ENCODE measurements at regions not wholly inside any gene's neighbourhood (a gene's known extent, or its start where the extent isn't known, plus 50 kb on each side); places are given as distances from the start of the nearest gene placed in this dataset.

DNA sequence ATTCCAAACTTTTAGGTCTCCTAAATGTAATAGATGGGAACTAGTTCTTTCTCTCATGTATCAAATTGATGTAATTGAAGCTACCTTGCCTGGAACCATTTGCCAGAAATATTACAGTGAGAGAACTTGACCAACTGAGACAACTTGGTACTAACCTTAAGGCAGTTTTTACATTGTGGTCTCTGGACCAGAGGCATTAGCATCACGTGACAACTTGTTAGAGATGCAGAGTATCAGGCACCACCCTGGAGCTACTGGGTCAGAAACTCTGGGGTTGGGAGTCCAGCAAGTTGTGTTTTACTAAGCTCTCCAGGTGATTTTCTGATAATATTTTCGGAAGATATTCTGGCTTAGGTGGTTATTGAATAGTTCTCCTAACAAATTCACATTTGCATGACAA, 982.1 kb upstream of the SLC35B3 start:
- Histone ChIP-seq H4K20me1 (ENCODE audit: insufficient read depth) (no peaks in the 10 kb centered on the region), H3K79me2 (ENCODE audit: insufficient read depth, low read length) (no peaks in the 10 kb centered on the region), H3K4me3 (replicated peaks in 1 of 2; ENCODE audit: low read depth in 1 of 2, low read length in 2 of 2) (no peak overlapping the region), H3K27me3 (ENCODE audit: insufficient read depth, low read length) (no peaks in the 10 kb centered on the region), H3K9me2 (ENCODE audit: insufficient read depth) (no peaks in the 10 kb centered on the region), H3K27ac (ENCODE audit: low read depth, low read length) (no peak overlapping the region), H3K9me3 (ENCODE audit: control insufficient read depth in 1 of 2, insufficient read depth in 1 of 2, low read depth in 1 of 2, low read length in 2 of 2) (no peaks in the 10 kb centered on the region), H2AFZ (ENCODE audit: low read depth, low read length, poor library complexity, severe bottlenecking) (no peak overlapping the region), H3K36me3 (ENCODE audit: control insufficient read depth in 1 of 2, insufficient read depth in 2 of 2, low read length in 2 of 2) (no peaks in the 10 kb centered on the region), H3K4me2 (ENCODE audit: low read length) (no peak overlapping the region), H3K9ac (ENCODE audit: low read length) (no peak overlapping the region), H3K4me1 (ENCODE audit: control insufficient read depth in 1 of 2, insufficient read depth in 2 of 2, low read length in 2 of 2) (no peaks in the 10 kb centered on the region)
- intact Hi-C loops (cut with micrococcal nuclease): loop anchor here (10.0 kb wide), 1 partner anchor 1017 kb away; no protein-coding TSS in a partner anchor
- no peak for DNase-seq (ENCODE audit: low read depth, low spot score)
- TF ChIP-seq ELF1 (IDR thresholded peaks at IDR 0.05; ENCODE audit: borderline replicate concordance, low read depth): no peak
- TF ChIP-seq SRF (IDR thresholded peaks at IDR 0.05; ENCODE audit: low read depth): no peak
- TF ChIP-seq ZFX (IDR thresholded peaks at IDR 0.05): no peak
- TF ChIP-seq CEBPB (IDR thresholded peaks at IDR 0.05; ENCODE audit: low read depth): no peak
- no peak for TF ChIP-seq POLR2A (IDR thresholded peaks at IDR 0.05; ENCODE audit: borderline replicate concordance, extremely low read depth, insufficient read depth, insufficient read length)
- no peak for TF ChIP-seq ZNF274 (IDR thresholded peaks at IDR 0.05; ENCODE audit: low read depth, low read length)
- no peak for TF ChIP-seq EZH2phosphoT487 (IDR thresholded peaks at IDR 0.05; ENCODE audit: borderline replicate concordance)
- TF ChIP-seq TCF7L2 (IDR thresholded peaks at IDR 0.05; ENCODE audit: borderline replicate concordance, extremely low read depth, insufficient read depth, insufficient read length): no peak
- no peak for TF ChIP-seq SP1 (IDR thresholded peaks at IDR 0.05; ENCODE audit: low read depth)
- no peak for TF ChIP-seq POLR2AphosphoS5 (IDR thresholded peaks at IDR 0.05; ENCODE audit: low read depth, low read length)
- TF ChIP-seq JUND (IDR thresholded peaks at IDR 0.05): no peak
- TF ChIP-seq CBX3 (IDR thresholded peaks at IDR 0.05; ENCODE audit: low read depth): no peak
- no peak for TF ChIP-seq EGR1 (IDR thresholded peaks at IDR 0.05; ENCODE audit: low read depth)
- TF ChIP-seq, protein P1, sequence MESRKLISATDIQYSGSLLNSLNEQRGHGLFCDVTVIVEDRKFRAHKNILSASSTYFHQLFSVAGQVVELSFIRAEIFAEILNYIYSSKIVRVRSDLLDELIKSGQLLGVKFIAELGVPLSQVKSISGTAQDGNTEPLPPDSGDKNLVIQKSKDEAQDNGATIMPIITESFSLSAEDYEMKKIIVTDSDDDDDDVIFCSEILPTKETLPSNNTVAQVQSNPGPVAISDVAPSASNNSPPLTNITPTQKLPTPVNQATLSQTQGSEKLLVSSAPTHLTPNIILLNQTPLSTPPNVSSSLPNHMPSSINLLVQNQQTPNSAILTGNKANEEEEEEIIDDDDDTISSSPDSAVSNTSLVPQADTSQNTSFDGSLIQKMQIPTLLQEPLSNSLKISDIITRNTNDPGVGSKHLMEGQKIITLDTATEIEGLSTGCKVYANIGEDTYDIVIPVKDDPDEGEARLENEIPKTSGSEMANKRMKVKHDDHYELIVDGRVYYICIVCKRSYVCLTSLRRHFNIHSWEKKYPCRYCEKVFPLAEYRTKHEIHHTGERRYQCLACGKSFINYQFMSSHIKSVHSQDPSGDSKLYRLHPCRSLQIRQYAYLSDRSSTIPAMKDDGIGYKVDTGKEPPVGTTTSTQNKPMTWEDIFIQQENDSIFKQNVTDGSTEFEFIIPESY (IDR thresholded peaks at IDR 0.05; ENCODE audit: extremely low read depth, insufficient replicate concordance, low read length): no peak
- BruUV-seq (replicated peaks): no TSS peak
- ATAC-seq: no peak
- POLR2A ChIA-PET: no interaction called here
- CTCF ChIA-PET: no interaction called here
- RAD21 ChIA-PET (ENCODE audit: low non-redundant PET in 1 of 2, low total read pairs in 2 of 2, uncharacterized antibody in 2 of 2, unreplicated experiment in 2 of 2): no interaction called here
